Ovary (tissue), 7 donors: ENCODE measurements at regions not wholly inside any gene's neighbourhood (a gene's known extent, or its start where the extent isn't known, plus 50 kb on each side); places are given as distances from the start of the nearest gene placed in this dataset.

Source experiments
- DNase-seq, 5 donors: peaks; one replicate each; pipeline ENCODE4 v3.0.0-alpha.2; 2019 to 2020
- H3K27ac ChIP-seq, 2 donors: fragments of 200-600 bp; one replicate each; pipeline versions ENCODE4 v1.5.1 to v1.8.0; 2019 to 2022
- H3K27me3 ChIP-seq: fragments of 200-600 bp; one replicate; pipeline ENCODE4 v1.8.0; 2022
- H3K36me3 ChIP-seq: fragments of 200-600 bp; sonication (generic); one replicate; pipeline ENCODE4 v1.5.1; 2019
- H3K4me1 ChIP-seq: one replicate; pipeline ENCODE4 v1.8.1; 2013; ENCODE audit warnings: mild to moderate bottlenecking, moderate library complexity; ENCODE audit not compliant: insufficient read depth
- H3K4me3 ChIP-seq: fragments of 200-600 bp; sonication (generic); one replicate; pipeline ENCODE4 v1.5.1; 2017
- H3K9me3 ChIP-seq, 2 donors: fragments of 200-600 bp in 1 of 2; sonication (generic) in 1 of 2; one replicate each; pipeline versions ENCODE4 v1.5.1 to v1.8.1; 2013 to 2019; ENCODE audit warnings: mild to moderate bottlenecking in 1 of 2, moderate library complexity in 1 of 2
- CTCF ChIP-seq, 3 donors: fragments of 450-650 bp in 2 of 3; fragments of 200-600 bp in 1 of 3; IDR thresholded peaks; one replicate each; pipeline versions ENCODE4 v1.5.1 to v1.8.0; 2016 to 2022; ENCODE audit warnings: antibody characterized with exemption in 3 of 3, mild to moderate bottlenecking in 1 of 3
- EP300 ChIP-seq: sonication (generic); formaldehyde crosslinking; IDR thresholded peaks from one replicate; pipeline ENCODE4 v1.6.1; 2017; ENCODE audit warnings: antibody characterized with exemption
- POLR2A ChIP-seq: fragments of 450-650 bp; IDR thresholded peaks from one replicate; pipeline ENCODE4 v1.6.1; 2017; ENCODE audit warnings: antibody characterized with exemption, mild to moderate bottlenecking, moderate library complexity
- WGBS, 3 donors: extraction: QIAGEN DNeasy Blood & Tissue Kit in 1 of 3; methylation state at CpG; one replicate each; pipeline versions ENCODE4 v1.1.5 to v1.1.7; 2013 to 2017; 5-methylcytosine and 5-hydroxymethylcytosine counted together
- intact Hi-C, 4 donors: fragments of 100-400 bp; cut with DNase I; formaldehyde crosslinking; loops; one replicate each; pipeline versions ENCODE4 v1.11.0 to v1.15.1; 2022 to 2023
- donor health status: DM: no; HTN: no; CAD: no; lungs with moderate emphysema.
- donor health status: DM: no; HTN: no; CAD: no.
- donor health status: Bipolar disorder and iron deficiency.
- donor health status: DM: no; HTN: no; CAD: no.
- donor health status: DM: yes; HTN: yes; CAD: no.

GRCh38 chr16:65947951-65948350 lies 418.5 kb upstream of the CDH5 start:
- intact Hi-C loops = no loop called here
- H3K27me3 ChIP-seq = no peaks in the 10 kb centered on the region
- H3K27ac ChIP-seq = no peak overlapping the region
- H3K4me1 ChIP-seq = peaks cover 5% of the 10 kb centered on the region
- TF ChIP-seq CTCF (IDR thresholded peaks at IDR 0.05) = no peak
- no peak for TF ChIP-seq EP300
- TF ChIP-seq POLR2A = no peak
- no peaks in the 10 kb centered on the region for H3K36me3 ChIP-seq
- DNase-seq = no peak
- H3K4me3 ChIP-seq = no peak overlapping the region
- WGBS, 3 donors = 64 to 92% (median 66%) methylated on average over 4 of the region's 4 CpGs
- no peaks in the 10 kb centered on the region for H3K9me3 ChIP-seq

GRCh38 chr16:65945493-65945892 lies 421.0 kb upstream of the CDH5 start:
- intact Hi-C loops = no loop called here
- Histone ChIP-seq H3K27me3 (no peaks in the 10 kb centered on the region), H3K27ac (no peak overlapping the region), H3K4me1 (peaks cover 5% of the 10 kb centered on the region), H3K4me3 (no peak overlapping the region), H3K9me3 (no peaks in the 10 kb centered on the region), H3K36me3 (no peaks in the 10 kb centered on the region)
- WGBS, 3 donors = 86 to 89% (median 87%) methylated on average over 2 of the region's 2 CpGs
- DNase-seq = no peak
- TF ChIP-seq EP300 (no peak), POLR2A (no peak), CTCF (IDR thresholded peaks at IDR 0.05) (no peak)

GRCh38 chr16:65944361-65944760 lies 422.1 kb upstream of the CDH5 start:
- WGBS, 3 donors = 38 to 41% (median 39%) methylated on average over 3 of the region's 3 CpGs

GRCh38 chr16:65940711-65941110 lies 425.8 kb upstream of the CDH5 start:
- Histone ChIP-seq H3K27me3 (no peaks in the 10 kb centered on the region), H3K36me3 (no peaks in the 10 kb centered on the region), H3K4me3 (no peak overlapping the region), H3K4me1 (no peaks in the 10 kb centered on the region), H3K9me3 (no peaks in the 10 kb centered on the region), H3K27ac (no peak overlapping the region)
- no peak for DNase-seq
- intact Hi-C loops = no loop called here
- TF ChIP-seq CTCF (IDR thresholded peaks at IDR 0.05) = no peak
- TF ChIP-seq EP300 = no peak
- TF ChIP-seq POLR2A = no peak
- WGBS, 3 donors = 90 to 100% (median 94%) methylated on average over 1 of the region's 1 CpG

More at GRCh38 chr16:65944361-65944760, 422.1 kb upstream of the CDH5 start:
- peaks cover 3% of the 10 kb centered on the region for H3K4me1 ChIP-seq
- no peak overlapping the region for H3K27ac ChIP-seq
- H3K36me3 ChIP-seq = no peaks in the 10 kb centered on the region
- no peak for DNase-seq
- H3K27me3 ChIP-seq = no peaks in the 10 kb centered on the region
- no peak for TF ChIP-seq CTCF (IDR thresholded peaks at IDR 0.05)
- TF ChIP-seq EP300 = no peak
- TF ChIP-seq POLR2A = no peak
- no peak overlapping the region for H3K4me3 ChIP-seq
- H3K9me3 ChIP-seq = no peaks in the 10 kb centered on the region
- intact Hi-C loops = no loop called here

- intact Hi-C loops = no loop called here
- H3K9me3 ChIP-seq = no peaks in the 10 kb centered on the region
- WGBS, 3 donors = 26 to 46% (median 28%) methylated on average over 1 of the region's 1 CpG
- no peaks in the 10 kb centered on the region for H3K27me3 ChIP-seq
- TF ChIP-seq EP300 (no peak), POLR2A (no peak), CTCF (IDR thresholded peaks at IDR 0.05) (no peak)
- no peak overlapping the region for H3K27ac ChIP-seq
- no peak overlapping the region for H3K4me3 ChIP-seq
- H3K4me1 ChIP-seq = no peaks in the 10 kb centered on the region
- no peaks in the 10 kb centered on the region for H3K36me3 ChIP-seq
- DNase-seq = no peak
These were observed 428.4 kb upstream of the CDH5 start for GRCh38 chr16:65938083-65938482.
